Prostate gland (tissue), 2 donors: ENCODE measurements at regions not wholly inside any gene's neighbourhood (a gene's known extent, or its start where the extent isn't known, plus 50 kb on each side); places are given as distances from the start of the nearest gene placed in this dataset.

ENCODE experiments used
- DNase-seq: peaks from one replicate; pipeline ENCODE4 v3.0.0-alpha.2; 2019; ENCODE audit warnings: low spot score
- H3K27ac ChIP-seq, 2 donors: fragments of 200-600 bp; sonication (generic); 2 replicates each; pipeline ENCODE4 v1.5.1; 2017 to 2019
- H3K27me3 ChIP-seq: fragments of 200-600 bp; sonication (generic); replicated peaks from 2 replicates; pipeline ENCODE4 v1.5.1; 2019; ENCODE audit not compliant: insufficient read depth
- H3K36me3 ChIP-seq, 2 donors: fragments of 200-600 bp; sonication (generic); 1 replicate in 1 of 2; 2 replicates in 1 of 2; pipeline versions ENCODE4 v1.5.1 to v1.8.1; 2017 to 2019
- H3K4me1 ChIP-seq: fragments of 200-600 bp; sonication (generic); replicated peaks from 2 replicates; pipeline ENCODE4 v1.5.1; 2019
- H3K4me3 ChIP-seq, 2 donors: fragments of 200-600 bp; sonication (generic); 2 replicates each; pipeline ENCODE4 v1.5.1; 2017 to 2019
- H3K9me3 ChIP-seq: fragments of 200-600 bp; sonication (generic); 2 replicates; pipeline ENCODE4 v1.5.1; 2017
- POLR2A ChIP-seq: fragments of 450-650 bp; IDR thresholded peaks from one replicate; pipeline ENCODE4 v1.6.1; 2016; ENCODE audit warnings: antibody characterized with exemption, mild to moderate bottlenecking
- POLR2AphosphoS5 ChIP-seq: sonication (generic); formaldehyde crosslinking; IDR thresholded peaks from one replicate; pipeline ENCODE4 v1.6.1; 2017; ENCODE audit warnings: antibody characterized with exemption
- WGBS: methylation state at CpG from one replicate; pipeline ENCODE4 v1.1.5; 2018; 5-methylcytosine and 5-hydroxymethylcytosine counted together
- intact Hi-C: fragments of 100-400 bp; cut with DNase I; formaldehyde crosslinking; loops from one replicate; pipeline ENCODE4 v1.14.2; 2022
- TF ChIP-seq, protein P1 (sequence below), 4 experiments: fragments of 200-600 bp in 2 of 4; fragments of 450-650 bp in 2 of 4; sonication (generic) in 2 of 4; IDR thresholded peaks; 1 replicate in 3 of 4; 2 replicates in 1 of 4; pipeline ENCODE4 v1.5.1; 2016 to 2019; ENCODE audit warnings: antibody characterized with exemption in 4 of 4, mild to moderate bottlenecking in 2 of 4, moderate library complexity in 2 of 4

DNA sequence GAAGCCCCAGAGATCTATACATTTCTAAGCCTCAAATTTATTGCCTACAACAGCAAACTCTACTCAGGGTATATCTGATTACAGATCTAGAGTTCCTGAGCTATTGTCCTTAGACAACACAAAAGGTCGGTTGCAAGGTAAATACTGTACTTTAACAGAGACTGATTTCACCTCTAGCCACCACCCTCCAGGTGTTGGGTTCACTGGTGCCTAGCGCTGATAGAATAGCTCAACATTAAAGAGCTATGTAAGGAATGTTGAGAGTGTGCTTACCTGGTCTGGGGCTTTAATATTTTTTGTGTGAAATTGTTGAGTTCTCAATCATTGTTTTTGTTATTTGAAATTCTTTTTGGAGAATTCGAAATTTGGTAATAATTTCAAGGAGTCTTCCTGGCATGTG lies 277.0 kb upstream of the PSMD7 start:
- intact Hi-C loops = no loop called here
- Histone ChIP-seq H3K4me1 (no peaks in the 10 kb centered on the region), H3K27me3 (no peaks in the 10 kb centered on the region), H3K9me3 (no peaks in the 10 kb centered on the region), H3K27ac (no peak overlapping the region), H3K36me3 (no peaks in the 10 kb centered on the region), H3K4me3 (no peak overlapping the region)
- no peak for TF ChIP-seq POLR2A
- DNase-seq = no peak
- WGBS = 38% methylated on average over 3 of the region's 3 CpGs

DNA sequence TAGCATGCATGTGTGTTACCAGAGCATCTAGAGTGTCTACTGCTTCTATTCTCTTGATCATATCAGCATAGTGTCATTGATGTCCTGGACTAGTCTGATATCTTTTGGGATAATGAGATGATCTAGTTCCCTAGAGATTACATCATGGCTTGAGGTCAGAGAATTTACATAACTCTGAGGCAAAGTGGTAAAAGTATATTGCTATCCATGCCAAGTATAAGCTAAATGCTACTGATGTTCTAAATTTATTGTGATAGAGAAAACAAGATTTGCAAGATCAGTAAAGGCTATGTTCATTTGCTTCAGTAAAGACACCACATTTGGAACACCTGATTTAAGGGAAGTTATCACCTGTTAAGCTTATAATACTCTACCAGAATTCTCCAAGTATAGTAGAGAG lies 280.7 kb upstream of the PSMD7 start:
- Histone ChIP-seq H3K9me3 (no peaks in the 10 kb centered on the region), H3K27me3 (no peaks in the 10 kb centered on the region), H3K27ac (no peak overlapping the region), H3K4me3 (no peak overlapping the region), H3K4me1 (no peaks in the 10 kb centered on the region), H3K36me3 (no peaks in the 10 kb centered on the region)
- no peak for DNase-seq
- intact Hi-C loops = no loop called here
- TF ChIP-seq, protein P1, sequence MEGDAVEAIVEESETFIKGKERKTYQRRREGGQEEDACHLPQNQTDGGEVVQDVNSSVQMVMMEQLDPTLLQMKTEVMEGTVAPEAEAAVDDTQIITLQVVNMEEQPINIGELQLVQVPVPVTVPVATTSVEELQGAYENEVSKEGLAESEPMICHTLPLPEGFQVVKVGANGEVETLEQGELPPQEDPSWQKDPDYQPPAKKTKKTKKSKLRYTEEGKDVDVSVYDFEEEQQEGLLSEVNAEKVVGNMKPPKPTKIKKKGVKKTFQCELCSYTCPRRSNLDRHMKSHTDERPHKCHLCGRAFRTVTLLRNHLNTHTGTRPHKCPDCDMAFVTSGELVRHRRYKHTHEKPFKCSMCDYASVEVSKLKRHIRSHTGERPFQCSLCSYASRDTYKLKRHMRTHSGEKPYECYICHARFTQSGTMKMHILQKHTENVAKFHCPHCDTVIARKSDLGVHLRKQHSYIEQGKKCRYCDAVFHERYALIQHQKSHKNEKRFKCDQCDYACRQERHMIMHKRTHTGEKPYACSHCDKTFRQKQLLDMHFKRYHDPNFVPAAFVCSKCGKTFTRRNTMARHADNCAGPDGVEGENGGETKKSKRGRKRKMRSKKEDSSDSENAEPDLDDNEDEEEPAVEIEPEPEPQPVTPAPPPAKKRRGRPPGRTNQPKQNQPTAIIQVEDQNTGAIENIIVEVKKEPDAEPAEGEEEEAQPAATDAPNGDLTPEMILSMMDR (IDR thresholded peaks at IDR 0.05) = no peak
- TF ChIP-seq POLR2A (no peak), POLR2AphosphoS5 (no peak)

DNA sequence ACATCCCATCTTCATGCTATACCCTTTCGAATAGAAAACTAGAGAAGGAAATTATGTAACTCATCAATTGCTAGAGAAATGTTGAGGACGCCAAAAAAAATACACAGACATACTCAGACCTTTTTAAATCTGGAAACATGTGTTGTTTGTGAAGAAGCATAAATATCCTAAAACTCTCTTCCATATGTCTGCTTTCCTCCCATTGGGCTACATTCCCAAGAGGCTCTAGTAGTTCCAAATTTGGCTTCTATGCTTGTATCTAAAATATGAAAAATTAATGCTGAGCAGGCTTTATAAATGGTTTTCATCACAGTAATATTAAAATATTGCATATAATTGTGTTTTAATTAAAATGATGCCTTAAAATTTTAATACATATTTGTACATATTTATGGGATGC lies 297.9 kb upstream of the PSMD7 start:
- no peak for DNase-seq
- Histone ChIP-seq H3K27ac (no peak overlapping the region), H3K4me1 (no peaks in the 10 kb centered on the region), H3K9me3 (no peaks in the 10 kb centered on the region), H3K27me3 (no peaks in the 10 kb centered on the region), H3K36me3 (no peaks in the 10 kb centered on the region), H3K4me3 (no peak overlapping the region)
- 80% methylated on average over 2 of the region's 2 CpGs for WGBS
- intact Hi-C loops = no loop called here
- no peak for TF ChIP-seq POLR2A
- no peak for TF ChIP-seq POLR2AphosphoS5
- TF ChIP-seq, protein P1 (IDR thresholded peaks at IDR 0.05) = no peak

DNA sequence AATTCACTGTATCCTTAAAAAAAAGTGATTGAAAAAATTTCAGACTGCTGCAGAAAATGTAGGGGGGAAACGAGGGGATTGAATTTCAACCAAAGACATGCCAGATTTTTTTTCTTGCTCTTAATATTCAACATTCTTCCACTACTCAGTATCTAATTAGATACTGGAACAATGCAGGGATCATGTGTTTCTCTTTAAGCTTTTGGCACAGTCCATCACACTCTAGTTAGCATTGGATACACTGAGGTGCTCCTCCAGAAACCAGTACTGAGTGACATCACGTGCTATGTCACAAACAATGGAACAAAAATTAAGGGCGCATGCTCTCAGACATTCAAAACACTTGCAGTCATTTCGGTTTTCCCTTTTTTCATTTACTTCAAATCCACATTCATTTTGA lies 298.6 kb upstream of the PSMD7 start:
- H3K27me3 ChIP-seq = no peaks in the 10 kb centered on the region
- H3K4me3 ChIP-seq = no peak overlapping the region
- H3K4me1 ChIP-seq = no peaks in the 10 kb centered on the region
- WGBS = 70% methylated on average over 4 of the region's 4 CpGs
- H3K9me3 ChIP-seq = no peaks in the 10 kb centered on the region
- H3K27ac ChIP-seq = no peak overlapping the region
- DNase-seq = no peak
- H3K36me3 ChIP-seq = no peaks in the 10 kb centered on the region
- TF ChIP-seq, protein P1 (IDR thresholded peaks at IDR 0.05) = no peak
- TF ChIP-seq POLR2A (no peak), POLR2AphosphoS5 (no peak)
- intact Hi-C loops = no loop called here

DNA sequence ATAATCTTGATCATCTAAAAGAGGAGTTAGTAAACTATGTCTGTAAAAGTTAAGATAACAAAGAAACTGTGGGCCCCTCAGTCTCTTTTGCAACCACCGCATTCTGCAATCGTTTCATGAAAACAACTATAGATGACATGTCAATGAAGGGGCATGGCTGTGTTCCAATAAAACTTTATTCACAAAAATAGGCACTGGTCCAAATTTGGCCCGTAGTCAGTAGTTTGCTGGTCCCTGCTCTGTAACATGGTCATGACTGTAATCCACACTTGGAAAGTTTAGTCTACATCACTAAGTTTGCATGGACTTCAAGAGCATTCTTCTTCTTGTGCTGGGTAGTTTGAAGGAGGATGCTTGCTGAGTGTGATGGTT lies 299.3 kb upstream of the PSMD7 start:
- no peak overlapping the region for H3K4me3 ChIP-seq
- no peak overlapping the region for H3K27ac ChIP-seq
- TF ChIP-seq POLR2A = no peak
- TF ChIP-seq, protein P1 (IDR thresholded peaks at IDR 0.05) = no peak
- no peak for TF ChIP-seq POLR2AphosphoS5
- H3K4me1 ChIP-seq = no peaks in the 10 kb centered on the region
- 41% methylated on average over 3 of the region's 3 CpGs for WGBS
- intact Hi-C loops = no loop called here
- DNase-seq = no peak
- H3K36me3 ChIP-seq = no peaks in the 10 kb centered on the region
- H3K27me3 ChIP-seq = no peaks in the 10 kb centered on the region
- H3K9me3 ChIP-seq = no peaks in the 10 kb centered on the region
